ENCODE measurements at regions not wholly inside any gene's neighbourhood (a gene's known extent, or its start where the extent isn't known, plus 50 kb on each side); places are given as distances from the start of the nearest gene placed in this dataset.

- no peak overlapping the region for H2AFZ ChIP-seq
- intact Hi-C loops (cut with micrococcal nuclease; ENCODE audit: unreplicated experiment), result no loop called here
- TF ChIP-seq EZH2 (IDR thresholded peaks at IDR 0.05; ENCODE audit: low read depth) (no peak), CTCF (conservative IDR thresholded peaks at IDR 0.05) (no peak)
- no TSS peak for BruUV-seq (replicated peaks)
- ChIA-PET CTCF (no interaction called here), POLR2A (ENCODE audit: unreplicated experiment) (no interaction called here)
- H3K27me3 ChIP-seq (ENCODE audit: insufficient read depth, low read depth), result no peaks in the 10 kb centered on the region
- H3K9me2 ChIP-seq (ENCODE audit: insufficient read depth), result no peaks in the 10 kb centered on the region
- no peak overlapping the region for H3K4me2 ChIP-seq
- H3K79me2 ChIP-seq (ENCODE audit: low read depth), result no peaks in the 10 kb centered on the region
- H3K27ac ChIP-seq, result no peak overlapping the region
- H3K4me3 ChIP-seq, result no peak overlapping the region
- no peak for DNase-seq
- no peaks in the 10 kb centered on the region for H3K36me3 ChIP-seq (ENCODE audit: low read depth)
- no peaks in the 10 kb centered on the region for H3K4me1 ChIP-seq (replicated peaks; ENCODE audit: insufficient read depth)
- H3F3A ChIP-seq (ENCODE audit: insufficient read depth, low read depth), result no peaks in the 10 kb centered on the region
- H4K20me1 ChIP-seq (ENCODE audit: insufficient read depth), result no peaks in the 10 kb centered on the region
- no peaks in the 10 kb centered on the region for H3K9me3 ChIP-seq (ENCODE audit: insufficient read depth, low read depth)
These were observed 1204.8 kb downstream of the GALC start for GRCh38 chr14:86788224-86788623.

GRCh38 chr14:86787717-86788116 is 1205.3 kb downstream of the GALC start:
- Histone ChIP-seq H3K27me3 (ENCODE audit: insufficient read depth, low read depth) (no peaks in the 10 kb centered on the region), H3K27ac (no peak overlapping the region), H2AFZ (no peak overlapping the region), H3K4me2 (no peak overlapping the region), H3K4me3 (no peak overlapping the region), H3K9me2 (ENCODE audit: insufficient read depth) (no peaks in the 10 kb centered on the region), H3F3A (ENCODE audit: insufficient read depth, low read depth) (no peaks in the 10 kb centered on the region), H3K36me3 (ENCODE audit: low read depth) (no peaks in the 10 kb centered on the region), H3K9me3 (ENCODE audit: insufficient read depth, low read depth) (no peaks in the 10 kb centered on the region), H3K4me1 (replicated peaks; ENCODE audit: insufficient read depth) (no peaks in the 10 kb centered on the region), H3K79me2 (ENCODE audit: low read depth) (no peaks in the 10 kb centered on the region), H4K20me1 (ENCODE audit: insufficient read depth) (no peaks in the 10 kb centered on the region)
- BruUV-seq (replicated peaks), result no TSS peak
- TF ChIP-seq CTCF (conservative IDR thresholded peaks at IDR 0.05), result no peak
- TF ChIP-seq EZH2 (IDR thresholded peaks at IDR 0.05; ENCODE audit: low read depth), result no peak
- intact Hi-C loops (cut with micrococcal nuclease; ENCODE audit: unreplicated experiment), result no loop called here
- ChIA-PET CTCF (no interaction called here), POLR2A (ENCODE audit: unreplicated experiment) (no interaction called here)
- DNase-seq, result no peak

GRCh38 chr14:86782092-86782580 is 1210.8 kb downstream of the GALC start:
- DNase-seq, result no peak
- intact Hi-C loops (cut with micrococcal nuclease; ENCODE audit: unreplicated experiment), result no loop called here
- Histone ChIP-seq H3K9me2 (ENCODE audit: insufficient read depth) (no peaks in the 10 kb centered on the region), H4K20me1 (ENCODE audit: insufficient read depth) (no peaks in the 10 kb centered on the region), H3F3A (ENCODE audit: insufficient read depth, low read depth) (no peaks in the 10 kb centered on the region), H3K27me3 (ENCODE audit: insufficient read depth, low read depth) (no peaks in the 10 kb centered on the region), H3K4me3 (no peak overlapping the region), H3K4me2 (no peak overlapping the region), H2AFZ (no peak overlapping the region), H3K4me1 (replicated peaks; ENCODE audit: insufficient read depth) (no peaks in the 10 kb centered on the region), H3K27ac (no peak overlapping the region), H3K9me3 (ENCODE audit: insufficient read depth, low read depth) (no peaks in the 10 kb centered on the region), H3K79me2 (ENCODE audit: low read depth) (no peaks in the 10 kb centered on the region), H3K36me3 (ENCODE audit: low read depth) (no peaks in the 10 kb centered on the region)
- TF ChIP-seq EZH2 (IDR thresholded peaks at IDR 0.05; ENCODE audit: low read depth) (no peak), CTCF (conservative IDR thresholded peaks at IDR 0.05) (no peak)
- BruUV-seq (replicated peaks), result no TSS peak
- POLR2A ChIA-PET (ENCODE audit: unreplicated experiment), result no interaction called here
- CTCF ChIA-PET, result no interaction called here

Measured in PC-9 (cell line).